ENCODE measurements at regions not wholly inside any gene's neighbourhood (a gene's known extent, or its start where the extent isn't known, plus 50 kb on each side); places are given as distances from the start of the nearest gene placed in this dataset.

GRCh38 chr5:86824637-86825036, 206.9 kb downstream of the COX7C start (continued):
- TF ChIP-seq ZNF462 (CRISPR knock-in tag; IDR thresholded peaks at IDR 0.05) (no peak), JUNB (IDR thresholded peaks at IDR 0.05; ENCODE audit: unreplicated experiment) (no peak), EZH2 (IDR thresholded peaks at IDR 0.05; ENCODE audit: low read depth, unreplicated experiment) (no peak), STAT1 (IDR thresholded peaks at IDR 0.05; ENCODE audit: unreplicated experiment) (no peak)
- TF ChIP-seq, protein P1, sequence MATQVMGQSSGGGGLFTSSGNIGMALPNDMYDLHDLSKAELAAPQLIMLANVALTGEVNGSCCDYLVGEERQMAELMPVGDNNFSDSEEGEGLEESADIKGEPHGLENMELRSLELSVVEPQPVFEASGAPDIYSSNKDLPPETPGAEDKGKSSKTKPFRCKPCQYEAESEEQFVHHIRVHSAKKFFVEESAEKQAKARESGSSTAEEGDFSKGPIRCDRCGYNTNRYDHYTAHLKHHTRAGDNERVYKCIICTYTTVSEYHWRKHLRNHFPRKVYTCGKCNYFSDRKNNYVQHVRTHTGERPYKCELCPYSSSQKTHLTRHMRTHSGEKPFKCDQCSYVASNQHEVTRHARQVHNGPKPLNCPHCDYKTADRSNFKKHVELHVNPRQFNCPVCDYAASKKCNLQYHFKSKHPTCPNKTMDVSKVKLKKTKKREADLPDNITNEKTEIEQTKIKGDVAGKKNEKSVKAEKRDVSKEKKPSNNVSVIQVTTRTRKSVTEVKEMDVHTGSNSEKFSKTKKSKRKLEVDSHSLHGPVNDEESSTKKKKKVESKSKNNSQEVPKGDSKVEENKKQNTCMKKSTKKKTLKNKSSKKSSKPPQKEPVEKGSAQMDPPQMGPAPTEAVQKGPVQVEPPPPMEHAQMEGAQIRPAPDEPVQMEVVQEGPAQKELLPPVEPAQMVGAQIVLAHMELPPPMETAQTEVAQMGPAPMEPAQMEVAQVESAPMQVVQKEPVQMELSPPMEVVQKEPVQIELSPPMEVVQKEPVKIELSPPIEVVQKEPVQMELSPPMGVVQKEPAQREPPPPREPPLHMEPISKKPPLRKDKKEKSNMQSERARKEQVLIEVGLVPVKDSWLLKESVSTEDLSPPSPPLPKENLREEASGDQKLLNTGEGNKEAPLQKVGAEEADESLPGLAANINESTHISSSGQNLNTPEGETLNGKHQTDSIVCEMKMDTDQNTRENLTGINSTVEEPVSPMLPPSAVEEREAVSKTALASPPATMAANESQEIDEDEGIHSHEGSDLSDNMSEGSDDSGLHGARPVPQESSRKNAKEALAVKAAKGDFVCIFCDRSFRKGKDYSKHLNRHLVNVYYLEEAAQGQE (IDR thresholded peaks at IDR 0.05; ENCODE audit: unreplicated experiment), result no peak

GRCh38 chr5:86831128-86831527, 213.4 kb downstream of the COX7C start:
- DNase-seq (ENCODE audit: low spot score) (no peak), ATAC-seq (no peak)
- Histone ChIP-seq H3K9me2 (ENCODE audit: insufficient read depth) (no peaks in the 10 kb centered on the region), H3K79me2 (replicated peaks; ENCODE audit: insufficient read depth) (no peaks in the 10 kb centered on the region), H3K27me3 (ENCODE audit: insufficient read depth) (no peaks in the 10 kb centered on the region), H3K36me3 (ENCODE audit: insufficient read depth) (no peaks in the 10 kb centered on the region), H2AFZ (no peak overlapping the region), H3K4me2 (no peak overlapping the region), H3F3A (replicated peaks; ENCODE audit: low read depth) (no peaks in the 10 kb centered on the region), H3K27ac (ENCODE audit: low read depth) (no peak overlapping the region), H3K4me3 (no peak overlapping the region), H3K4me1 (ENCODE audit: insufficient read depth) (no peaks in the 10 kb centered on the region), H4K20me1 (replicated peaks; ENCODE audit: insufficient read depth) (no peaks in the 10 kb centered on the region)
- Mint-ChIP-seq H3K36me3 (ENCODE audit: low read depth) (no peaks in the 10 kb centered on the region), H3K4me3 (no peak overlapping the region), H3K9me3 (peaks cover 6% of the 10 kb centered on the region; the same call in 1 of the 3 replicates), H3K27me3 (ENCODE audit: insufficient read depth, low read depth, poor library complexity) (no peaks in the 10 kb centered on the region), H3K27ac (no peak overlapping the region), H3K4me1 (no peaks in the 10 kb centered on the region)
- TF ChIP-seq STAT1 (IDR thresholded peaks at IDR 0.05; ENCODE audit: unreplicated experiment) (no peak), NANOG (IDR thresholded peaks at IDR 0.05; ENCODE audit: borderline replicate concordance) (no peak), ZNF331 (CRISPR knock-in tag; IDR thresholded peaks at IDR 0.05; ENCODE audit: low read depth) (no peak)

Measured in GM23338 (cell line).